ENCODE measurements at regions not wholly inside any gene's neighbourhood (a gene's known extent, or its start where the extent isn't known, plus 50 kb on each side); places are given as distances from the start of the nearest gene placed in this dataset.

GRCh38 chr16:54219709-54220108 lies 66.9 kb downstream of the IRX3 start:
- no peaks in the 10 kb centered on the region for H4K20me1 ChIP-seq (replicated peaks in 1 of 2; ENCODE audit: control insufficient read depth in 1 of 2, insufficient read depth in 2 of 2, low read length in 2 of 2)
- H4K8ac ChIP-seq (ENCODE audit: extremely low read depth, insufficient read depth, low read length), result no peak overlapping the region
- no peak overlapping the region for H2BK120ac ChIP-seq (replicated peaks; ENCODE audit: low read depth, low read length)
- no peak overlapping the region for H3K4ac ChIP-seq (replicated peaks; ENCODE audit: insufficient read length, low read depth, low read length)
- no peak overlapping the region for H3K23ac ChIP-seq (ENCODE audit: insufficient read length)
- H3K4me1 ChIP-seq (replicated peaks in 1 of 4; ENCODE audit: control insufficient read depth in 3 of 4, insufficient read depth in 4 of 4, low read length in 3 of 4), result no peaks in the 10 kb centered on the region
- H2BK20ac ChIP-seq (ENCODE audit: low read length), result no peak overlapping the region
- no peak overlapping the region for H2BK15ac ChIP-seq (ENCODE audit: low read length)
- POLR2A ChIA-PET (ENCODE audit: partially characterized antibody), result no interaction called here
- no peak overlapping the region for H3K18ac ChIP-seq (ENCODE audit: extremely low read depth, low read length)
- DNase-seq (ENCODE audit: low read depth in 1 of 2, low spot score in 2 of 2) (no peak), FAIRE-seq (no peak)
- no peak overlapping the region for H3K27ac ChIP-seq (ENCODE audit: low read depth, low read length)
- no peaks in the 10 kb centered on the region for H3K9me3 ChIP-seq (ENCODE audit: insufficient read depth in 2 of 2, low read depth in 1 of 2, low read length in 1 of 2)
- no peak overlapping the region for H3K56ac ChIP-seq (replicated peaks; ENCODE audit: insufficient read length, low read depth, low read length)
- H3K23me2 ChIP-seq (ENCODE audit: low read depth, low read length), result no peaks in the 10 kb centered on the region
- no peak overlapping the region for H3K4me3 ChIP-seq (ENCODE audit: extremely low read depth in 1 of 4, insufficient read depth in 2 of 4, low read depth in 3 of 4, low read length in 4 of 4)
- no peak overlapping the region for H2BK12ac ChIP-seq (ENCODE audit: low read depth, low read length)
- H4K5ac ChIP-seq (ENCODE audit: insufficient read length, low read depth, low read length), result no peak overlapping the region
- CTCF ChIA-PET (ENCODE audit: partially characterized antibody), result no interaction called here
- H2BK5ac ChIP-seq (ENCODE audit: low read depth, low read length), result no peak overlapping the region
- H2AK5ac ChIP-seq (ENCODE audit: low read depth, low read length), result no peak overlapping the region
- TF ChIP-seq NRF1 (IDR thresholded peaks at IDR 0.05; ENCODE audit: low read depth, low read length) (no peak), TCF12 (IDR thresholded peaks at IDR 0.05; ENCODE audit: low read depth, low read length) (no peak), JUN (IDR thresholded peaks at IDR 0.05; ENCODE audit: low read depth, low read length) (no peak), POLR2AphosphoS5 (IDR thresholded peaks at IDR 0.05; ENCODE audit: low read depth, low read length) (no peak), SIX5 (IDR thresholded peaks at IDR 0.05; ENCODE audit: low read depth, low read length) (no peak), KDM1A (IDR thresholded peaks at IDR 0.05; ENCODE audit: borderline replicate concordance, low read length) (no peak)
- H3K36me3 ChIP-seq (ENCODE audit: control insufficient read depth in 2 of 4, insufficient read depth in 4 of 4, low read length in 3 of 4), result no peaks in the 10 kb centered on the region
- no peak overlapping the region for H3K4me2 ChIP-seq (ENCODE audit: insufficient read depth in 1 of 2, low read depth in 2 of 2, low read length in 2 of 2)
- H2AFZ ChIP-seq (ENCODE audit: low read length), result no peak overlapping the region
- H3K9ac ChIP-seq (replicated peaks in 1 of 4; ENCODE audit: extremely low read depth in 1 of 4, low read depth in 3 of 4, low read length in 3 of 4), result no peak overlapping the region
- no peak overlapping the region for H4K91ac ChIP-seq (replicated peaks; ENCODE audit: insufficient read length, low read length)
- no peaks in the 10 kb centered on the region for H3K79me1 ChIP-seq (ENCODE audit: low read depth, low read length)
- H3K14ac ChIP-seq (ENCODE audit: insufficient read length), result no peak overlapping the region
- H3K27me3 ChIP-seq (replicated peaks in 1 of 4; ENCODE audit: control insufficient read depth in 3 of 4, extremely low read depth in 1 of 4, insufficient read depth in 3 of 4, low read length in 3 of 4), result no peaks in the 10 kb centered on the region
- H3K79me2 ChIP-seq (ENCODE audit: control insufficient read depth in 1 of 2, insufficient read depth in 2 of 2, low read length in 2 of 2), result no peaks in the 10 kb centered on the region
- WGBS, 2 experiments (ENCODE audit: extremely low coverage in 1 of 2, insufficient coverage in 1 of 2, insufficient read length in 1 of 2, insufficient replicate concordance in 2 of 2, low coverage in 1 of 2, low lambda C conversion rate in 2 of 2, missing lambda C conversion rate in 1 of 2), result 81% methylated on average over 2 of the region's 2 CpGs; no CpG with 5 or more reads in 1 of the 2 experiments

All from H1 (cell line).